GM19452 (cell line): ENCODE measurements at regions not wholly inside any gene's neighbourhood (a gene's known extent, or its start where the extent isn't known, plus 50 kb on each side); places are given as distances from the start of the nearest gene placed in this dataset.
"Not testable (repeated sequence)": the region's sequence is repeated elsewhere in the genome, so short reads cannot be mapped to it uniquely, and the experiment has no call there.

Experiments
- ATAC-seq: cut with Tn5 transposase; IDR thresholded peaks from one replicate; pipeline ENCODE4 v1.9.1; 2021; ENCODE audit not compliant: unreplicated experiment

GRCh38 chr1:168422203-168422847 is 121.5 kb downstream of the XCL2 start:
- no peak for ATAC-seq

DNA sequence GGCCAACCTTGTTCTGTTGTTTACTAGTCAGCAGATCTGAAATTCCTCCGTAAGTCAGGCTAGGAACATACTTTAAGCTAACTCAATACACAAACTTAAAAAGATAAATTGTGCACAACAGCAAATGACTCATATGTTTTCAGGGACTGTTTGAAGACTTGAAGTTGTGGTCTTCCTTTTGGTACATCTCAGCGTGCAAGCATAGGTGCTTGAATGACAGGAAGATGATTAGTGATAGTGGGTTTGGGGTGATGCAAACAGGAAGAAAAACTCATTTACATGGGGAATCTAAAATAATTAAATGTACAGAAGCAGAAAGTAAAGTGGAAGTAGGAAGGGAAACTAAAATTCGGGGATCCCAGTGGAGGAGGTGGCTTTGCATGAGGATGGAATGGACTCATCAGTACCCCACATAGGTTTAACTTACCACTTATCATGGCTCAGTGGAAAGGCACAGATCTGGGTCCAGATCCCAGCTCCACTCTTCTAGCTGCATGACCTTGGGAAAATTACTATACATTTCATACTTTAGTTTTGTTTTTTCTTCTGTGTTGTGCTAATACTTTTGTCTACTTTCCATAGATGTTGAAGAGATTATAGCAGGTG is 122.3 kb downstream of the XCL2 start:
- ATAC-seq, result no peak

DNA sequence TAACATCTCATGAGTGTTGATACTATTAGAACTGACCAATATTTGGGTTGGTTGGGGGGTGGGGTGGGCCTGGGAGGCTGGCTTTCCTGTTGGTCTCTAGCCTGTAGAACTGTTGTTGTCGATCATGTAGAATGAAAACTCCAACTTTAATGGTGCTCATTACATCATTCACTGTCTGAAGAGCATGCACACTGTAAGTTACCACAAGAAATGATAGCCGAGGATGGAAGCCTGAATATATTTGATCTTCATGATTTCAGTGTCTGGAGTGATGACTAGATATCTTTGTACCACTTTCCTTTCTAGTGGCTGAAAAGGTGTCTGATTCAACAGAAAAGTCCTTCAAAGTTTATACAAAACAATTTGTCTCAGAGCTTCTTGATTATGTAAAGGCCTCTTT is 123.6 kb downstream of the XCL2 start:
- no peak for ATAC-seq

- ATAC-seq, result no peak
Observed at GRCh38 chr1:168419736-168420135, 124.1 kb downstream of the XCL2 start.

DNA sequence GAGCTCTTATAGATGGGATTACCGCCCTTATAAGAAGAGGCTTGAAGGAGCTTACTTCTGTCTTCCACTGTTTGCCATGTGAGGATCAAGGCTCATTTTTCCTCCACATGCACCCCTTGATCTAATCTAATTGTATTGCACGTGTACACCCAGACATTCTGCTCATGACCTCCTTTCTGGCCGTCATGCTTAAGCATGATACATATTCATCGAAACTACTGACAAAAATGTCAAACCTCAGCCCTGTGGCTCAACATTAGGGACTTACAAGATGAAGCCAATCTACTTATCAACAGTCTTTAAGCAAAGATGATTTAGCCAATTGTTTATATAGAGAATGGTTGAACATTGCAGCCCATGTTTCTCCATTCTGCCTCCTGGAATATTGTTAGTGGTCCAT is 127.6 kb downstream of the XCL2 start:
- no peak for ATAC-seq

DNA sequence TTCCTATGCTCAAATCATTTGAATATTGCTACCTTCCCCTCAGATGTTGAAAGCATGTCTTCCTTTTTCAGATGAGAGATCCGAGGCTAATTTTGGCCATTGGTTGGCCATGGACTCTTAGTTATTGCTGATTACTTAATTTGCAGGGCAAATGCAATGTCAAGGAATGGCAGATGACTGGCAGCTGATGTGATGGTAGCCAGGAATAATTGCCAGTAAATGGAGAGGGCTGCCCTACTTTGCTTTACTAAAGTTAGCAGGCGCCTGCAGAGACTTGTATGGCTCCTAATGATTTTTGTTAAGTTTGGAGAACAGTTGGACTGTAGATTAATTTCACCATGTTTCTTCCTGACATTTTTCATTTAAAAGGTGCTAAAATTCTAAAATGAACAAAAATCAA is 128.9 kb downstream of the XCL2 start:
- no peak for ATAC-seq

- no peak for ATAC-seq
Observed at GRCh38 chr1:168410464-168410863, 129.8 kb downstream of the TBX19 start.

DNA sequence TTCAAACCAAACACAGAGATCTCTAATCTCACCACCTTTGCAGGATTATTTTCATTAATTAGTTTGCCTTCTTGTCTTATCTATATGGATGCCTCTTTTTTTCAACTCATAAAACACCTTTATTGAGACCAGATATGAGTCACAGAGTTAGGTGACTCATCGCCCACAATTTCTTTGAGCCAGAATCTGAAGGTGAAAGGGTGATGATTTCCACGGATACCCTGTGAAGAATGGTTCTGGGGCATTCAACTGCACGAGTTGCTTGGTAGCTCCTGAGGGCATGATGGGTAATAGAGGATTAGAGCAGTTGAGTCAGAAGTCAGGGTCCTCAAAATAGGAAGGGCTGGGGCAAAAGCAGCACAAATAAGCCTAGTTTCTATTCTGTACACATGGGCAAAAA is 128.2 kb downstream of the TBX19 start:
- peak; percentile 75 for ATAC-seq

GRCh38 chr1:168408539-168408865 is 127.8 kb downstream of the TBX19 start:
- peak; percentile 14 for ATAC-seq

GRCh38 chr1:168407832-168408538 is 127.3 kb downstream of the TBX19 start:
- ATAC-seq, result no peak

DNA sequence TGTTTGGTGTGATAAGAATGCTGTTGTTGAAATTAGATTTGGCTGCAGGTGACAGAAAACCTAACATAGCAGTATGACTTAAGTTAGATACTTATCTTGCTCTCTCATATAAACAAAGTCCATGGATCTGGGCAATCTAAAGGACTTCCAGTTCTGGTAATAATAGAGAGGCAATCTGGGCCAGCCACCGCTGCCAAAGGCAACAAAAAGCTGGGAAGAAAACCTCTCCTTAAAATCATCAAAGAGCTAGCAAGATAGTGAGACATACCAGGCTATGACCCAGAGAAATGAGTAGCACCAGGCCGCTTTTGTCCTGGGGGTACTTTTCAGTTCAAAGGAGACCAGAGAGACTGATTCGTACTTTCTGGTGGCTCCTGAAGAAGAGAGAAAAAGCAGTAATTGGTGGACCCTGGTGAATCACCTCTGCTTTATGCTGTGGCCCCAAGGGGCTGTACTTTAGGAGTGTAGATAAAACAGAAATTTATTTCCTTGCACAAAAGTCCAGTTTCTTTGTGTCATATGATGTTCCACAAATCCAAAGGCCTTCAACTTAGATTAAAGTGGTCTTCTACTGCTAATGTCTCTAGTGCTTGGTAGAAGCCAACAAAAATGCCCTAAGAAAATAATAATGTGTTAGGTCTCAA is 125.4 kb downstream of the TBX19 start:
- ATAC-seq, result no peak

DNA sequence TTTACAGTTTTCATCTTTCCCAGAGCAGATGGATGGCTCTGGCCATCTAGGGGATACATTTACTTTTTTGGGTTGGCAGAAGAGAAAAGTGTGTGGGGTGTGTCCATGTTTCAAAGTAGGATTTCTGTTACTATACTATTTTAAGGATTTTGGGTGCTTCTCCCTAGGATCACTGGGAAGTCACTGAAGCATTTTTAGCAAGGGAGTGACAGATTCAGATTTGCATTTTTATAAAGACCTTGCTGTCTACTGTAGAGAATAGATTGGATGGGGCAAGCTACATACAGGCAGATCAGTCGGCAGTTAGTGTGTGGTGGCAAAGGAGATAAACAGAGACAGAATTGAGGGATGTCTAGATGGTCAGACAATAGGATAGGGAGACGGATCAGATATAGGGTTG is 122.5 kb downstream of the TBX19 start:
- ATAC-seq, result no peak

DNA sequence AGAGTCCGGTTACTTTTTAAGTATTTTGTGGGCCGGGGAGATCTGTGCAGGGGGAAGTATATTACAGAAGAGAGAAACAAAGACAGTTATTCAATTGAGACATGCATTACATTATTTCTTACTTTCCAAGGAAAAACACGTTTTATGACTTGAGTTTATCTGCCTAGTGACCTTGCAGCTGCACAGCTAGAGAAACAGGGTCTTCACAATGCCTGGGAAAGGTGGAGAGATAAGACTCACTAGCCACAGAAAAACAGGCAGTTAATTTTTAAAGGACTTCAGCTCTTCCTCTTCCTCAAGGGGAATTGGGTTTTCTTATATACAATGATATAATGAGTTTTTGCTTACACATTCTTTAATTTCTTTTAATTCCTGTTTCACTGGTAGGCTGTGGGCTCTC is 121.8 kb downstream of the TBX19 start:
- not testable (repeated sequence) for ATAC-seq

DNA sequence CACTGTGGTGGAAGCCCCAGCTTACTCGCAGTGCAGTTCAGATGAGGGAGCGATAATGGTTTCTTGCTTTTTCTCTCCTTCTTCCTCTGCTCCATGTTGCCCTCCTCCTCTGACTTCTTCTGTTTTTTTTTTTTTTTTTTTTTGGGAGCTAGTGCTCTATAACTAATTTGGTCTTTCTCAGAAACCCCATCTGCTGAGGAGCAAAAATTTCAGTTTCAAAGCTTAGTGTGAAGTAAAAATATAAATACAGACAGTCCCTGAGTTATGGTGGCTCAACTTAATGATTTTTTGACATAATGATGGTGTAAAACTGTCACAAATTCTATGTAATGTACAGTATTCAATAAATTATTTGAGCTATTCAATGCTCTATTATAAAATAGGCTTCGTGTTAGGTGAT is 120.7 kb downstream of the TBX19 start:
- ATAC-seq, result no peak

- no peak for ATAC-seq
Observed at GRCh38 chr1:168400139-168400538, 119.5 kb downstream of the TBX19 start.

DNA sequence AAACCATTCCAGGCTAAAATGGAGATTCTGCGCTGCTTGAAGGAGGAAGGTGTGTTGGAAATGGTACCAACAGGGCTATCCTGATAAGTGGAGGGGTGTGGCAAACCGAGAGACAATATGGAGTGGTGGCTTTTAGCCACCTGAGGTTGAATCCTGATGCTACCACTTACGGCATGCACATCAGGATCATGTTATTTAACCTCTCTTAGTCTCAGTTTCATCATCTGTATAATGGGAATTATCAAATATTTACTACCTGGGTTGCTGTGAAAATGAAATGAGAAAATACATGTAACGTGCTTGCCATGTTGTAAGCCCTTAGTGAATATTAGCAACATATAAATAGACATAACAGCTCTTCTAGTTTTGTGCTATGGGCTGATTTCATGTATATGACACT is 117.1 kb downstream of the TBX19 start:
- no peak for ATAC-seq

GRCh38 chr1:168396940-168397684 is 116.4 kb downstream of the TBX19 start:
- ATAC-seq, result no peak

DNA sequence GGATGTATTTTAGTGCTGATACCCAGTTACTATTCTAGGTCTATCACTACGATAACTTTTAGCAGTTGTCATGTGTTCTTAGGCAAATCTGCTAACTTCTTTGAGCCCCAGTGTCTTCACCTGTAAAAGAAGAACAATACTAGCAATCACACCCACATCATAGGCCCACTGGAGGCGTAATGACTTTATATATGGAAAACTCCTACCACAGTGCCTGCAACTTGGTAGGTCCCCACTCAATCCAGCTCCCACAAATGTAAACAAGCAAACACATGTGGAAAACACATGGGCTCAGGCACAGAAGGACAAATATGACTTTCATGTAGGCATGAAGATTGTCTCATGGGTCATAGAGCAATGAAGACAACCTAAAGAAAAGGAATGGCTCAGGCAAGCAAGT is 115.8 kb downstream of the TBX19 start:
- ATAC-seq, result no peak

- ATAC-seq, result no peak
Observed at GRCh38 chr1:168394858-168395257, 114.2 kb downstream of the TBX19 start.

DNA sequence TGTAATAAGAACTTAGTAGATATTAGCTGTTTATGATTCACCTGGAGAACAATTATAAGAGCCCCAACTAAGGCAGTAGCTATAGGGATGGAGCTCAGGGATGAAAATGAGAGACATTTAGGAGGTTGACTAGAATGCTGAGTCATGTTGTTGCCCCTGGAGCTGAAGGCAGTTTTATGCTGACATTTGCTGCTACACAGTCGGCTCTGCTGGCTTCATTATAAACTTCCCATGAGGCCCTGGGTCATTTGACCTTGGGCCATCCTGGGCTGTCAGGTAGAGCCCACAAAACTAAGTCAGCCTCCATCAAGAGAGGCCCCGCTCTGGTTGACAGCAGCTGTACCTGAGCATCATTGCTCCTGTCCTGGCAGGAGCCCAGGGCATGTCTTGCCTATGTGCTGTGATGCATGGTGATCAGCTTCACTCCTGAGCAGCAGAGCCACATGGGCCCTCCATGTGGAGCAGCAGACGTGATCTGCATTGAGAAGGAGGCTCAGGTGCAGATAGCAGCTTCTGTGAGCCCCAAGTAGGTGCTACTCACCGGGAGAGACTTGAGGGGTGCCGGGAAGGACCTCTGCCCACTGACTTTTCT is 112.4 kb downstream of the TBX19 start:
- no peak for ATAC-seq
